HG02852 (cell line): ENCODE measurements at regions not wholly inside any gene's neighbourhood (a gene's known extent, or its start where the extent isn't known, plus 50 kb on each side); places are given as distances from the start of the nearest gene placed in this dataset.
"Not testable (repeated sequence)": the region's sequence is repeated elsewhere in the genome, so short reads cannot be mapped to it uniquely, and the experiment has no call there.

Experiments used
- ATAC-seq: cut with Tn5 transposase; IDR thresholded peaks from one replicate; pipeline ENCODE4 v1.9.1; 2021; ENCODE audit warnings: mild to moderate bottlenecking, moderate library complexity; ENCODE audit not compliant: unreplicated experiment

DNA sequence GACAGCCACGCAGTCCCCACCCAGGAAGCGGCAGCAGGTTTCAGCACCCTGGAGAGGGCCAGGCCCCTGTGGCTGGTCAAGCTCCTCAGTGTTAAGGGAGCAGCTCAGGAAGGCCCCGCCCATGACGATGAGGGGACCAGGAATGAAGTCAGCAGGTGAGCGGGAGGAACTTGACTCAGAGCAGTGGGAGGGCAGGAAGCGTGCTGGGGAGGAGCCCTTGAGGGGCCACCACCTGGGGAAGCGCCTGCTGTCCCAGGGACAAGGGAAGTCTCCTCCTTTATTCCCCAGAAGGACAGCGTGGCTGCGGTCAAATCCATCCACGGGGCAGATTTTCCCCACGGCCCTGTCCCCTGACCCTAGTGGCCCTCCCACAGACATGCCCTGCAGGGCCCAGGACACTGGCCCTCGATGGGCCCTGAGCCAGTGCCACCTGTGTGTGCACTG is 357.6 kb downstream of the ADGRD1 start:
- ATAC-seq, result not testable (repeated sequence)

DNA sequence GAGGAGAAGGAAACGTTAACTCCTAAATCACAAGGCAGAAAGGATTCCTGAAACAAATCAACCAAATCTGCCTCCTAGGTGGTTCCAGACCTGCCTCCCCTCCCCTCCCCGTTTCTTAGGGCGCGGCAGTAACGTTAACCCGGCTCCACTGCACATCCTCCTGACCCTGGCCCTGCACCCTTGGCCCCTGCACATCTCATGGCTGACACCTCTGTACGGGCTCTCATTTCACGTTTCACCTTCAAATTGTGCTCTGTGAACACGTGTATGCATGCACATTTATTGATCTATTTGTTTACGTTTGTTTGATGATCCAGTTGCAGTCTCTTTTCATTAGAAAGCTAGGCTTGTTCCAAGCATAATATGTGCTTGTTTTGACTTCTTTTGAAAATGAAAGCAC is 358.1 kb downstream of the ADGRD1 start:
- no peak for ATAC-seq

DNA sequence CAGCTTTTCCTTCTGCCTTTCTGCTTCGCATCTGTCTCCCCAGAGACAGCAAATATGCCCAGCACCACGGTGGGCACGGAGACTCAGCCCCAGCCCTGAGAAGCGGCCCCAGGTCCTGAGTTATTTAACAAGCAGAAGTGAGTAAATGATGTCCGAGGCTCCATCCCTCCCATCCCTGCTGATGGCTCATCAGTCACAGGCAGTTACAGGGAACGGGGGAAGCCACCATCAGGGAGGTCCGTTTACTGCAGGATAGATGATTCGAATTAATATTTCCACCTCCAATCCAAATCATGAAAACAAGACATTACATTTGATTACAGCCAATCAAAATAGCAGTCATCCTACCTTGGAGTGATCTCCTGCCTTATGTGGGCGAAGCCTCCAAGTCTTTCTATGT is 358.7 kb downstream of the ADGRD1 start:
- not testable (repeated sequence) for ATAC-seq

DNA sequence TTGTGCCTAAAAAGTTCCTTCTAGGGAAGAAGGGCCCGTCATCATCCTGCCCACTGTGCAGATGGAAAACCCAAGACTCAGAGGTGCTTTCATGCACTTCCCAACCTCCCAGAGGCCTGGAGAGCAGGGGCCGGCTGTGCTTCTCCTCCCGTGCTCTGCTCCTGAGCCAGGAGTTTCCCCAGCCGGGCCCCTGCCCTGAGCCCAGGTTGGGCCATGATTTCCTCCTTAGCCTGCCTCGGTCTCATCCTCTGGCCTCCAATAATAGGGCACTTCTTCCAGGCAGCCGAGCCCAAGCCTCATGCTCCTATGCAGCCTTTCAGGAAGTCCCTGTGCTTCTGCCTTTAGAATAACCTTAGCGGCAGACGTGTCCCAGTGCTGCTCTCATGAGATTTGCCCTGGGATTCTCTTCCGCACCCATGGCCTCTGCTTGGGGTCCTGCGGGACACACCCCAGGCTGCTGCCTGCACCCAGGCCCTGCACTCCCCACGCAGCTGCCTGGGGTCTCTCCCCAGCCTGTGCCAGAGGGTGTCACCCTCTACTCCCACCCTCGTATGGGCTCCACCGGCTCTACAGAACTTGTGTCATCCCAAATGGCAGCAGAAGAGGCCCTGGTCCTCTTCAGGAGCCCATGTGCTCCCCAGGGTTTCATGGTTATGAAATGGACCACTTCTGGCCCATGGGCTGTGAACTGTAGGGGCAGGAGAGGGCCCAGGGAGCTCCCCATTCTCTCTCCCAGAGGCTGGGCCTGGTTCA is 359.3 kb downstream of the ADGRD1 start:
- no peak for ATAC-seq

DNA sequence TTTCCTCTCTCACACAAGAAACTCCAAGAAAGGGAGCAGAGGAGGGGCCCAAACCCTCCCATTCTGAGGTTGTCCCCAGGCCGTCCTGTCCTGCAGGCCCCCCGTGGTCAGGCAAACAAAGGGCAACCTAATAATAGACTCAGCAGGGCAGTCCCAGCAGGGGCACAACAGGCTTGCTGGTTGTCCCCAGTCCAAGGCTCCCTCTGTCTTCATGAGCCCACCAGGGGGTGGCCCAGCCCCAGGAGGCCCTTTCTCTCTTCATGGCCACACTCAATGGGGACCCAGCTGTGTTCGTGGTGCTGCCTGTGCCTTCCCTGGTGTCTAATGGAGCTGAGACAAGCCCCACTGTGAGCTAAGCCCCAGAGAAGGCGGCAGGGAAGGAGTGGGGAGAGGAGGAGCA is 359.9 kb downstream of the ADGRD1 start:
- no peak for ATAC-seq

DNA sequence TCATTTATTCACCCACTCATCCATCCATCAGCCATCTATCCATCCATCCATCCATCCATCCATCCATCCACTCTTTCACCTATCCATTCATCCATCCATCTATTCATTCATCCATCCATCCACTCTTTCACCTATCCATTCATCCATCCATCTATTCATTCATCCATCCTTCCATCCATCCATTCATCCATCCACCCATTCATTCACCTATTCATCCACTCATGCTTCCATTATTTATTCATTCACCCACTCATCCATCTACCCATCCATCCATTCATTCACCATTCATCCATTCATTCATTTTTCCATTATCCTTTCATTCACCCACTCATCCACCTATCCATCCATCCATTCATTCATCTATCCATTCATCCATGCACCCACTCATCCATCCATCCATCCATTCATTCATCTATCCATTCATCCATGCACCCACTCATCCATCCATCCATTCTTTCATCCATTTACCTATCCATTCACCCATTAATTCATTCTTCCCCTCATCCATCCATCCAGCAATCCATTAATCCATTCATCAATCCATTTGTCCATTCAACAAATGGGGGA is 360.9 kb downstream of the ADGRD1 start:
- ATAC-seq, result no peak

DNA sequence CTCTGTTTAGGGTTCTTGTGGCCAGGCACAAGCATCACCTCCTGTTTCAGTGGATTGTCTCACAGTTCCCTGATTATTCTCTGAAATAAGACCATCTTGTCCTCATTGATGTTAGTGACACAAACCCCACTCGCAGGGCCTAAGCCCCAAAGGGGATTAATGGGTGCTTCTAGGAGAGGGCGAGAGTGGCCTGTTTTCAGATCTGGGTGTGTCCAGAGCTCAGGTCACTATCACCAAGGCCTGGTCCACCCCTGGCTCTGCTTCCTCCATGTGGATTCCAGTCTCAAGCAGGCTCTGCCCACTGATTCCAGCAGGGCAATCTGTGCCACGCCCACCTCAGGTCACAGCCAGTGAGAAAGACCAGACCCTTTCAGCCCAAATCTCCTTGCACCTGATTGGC is 361.9 kb downstream of the ADGRD1 start:
- ATAC-seq, result no peak

DNA sequence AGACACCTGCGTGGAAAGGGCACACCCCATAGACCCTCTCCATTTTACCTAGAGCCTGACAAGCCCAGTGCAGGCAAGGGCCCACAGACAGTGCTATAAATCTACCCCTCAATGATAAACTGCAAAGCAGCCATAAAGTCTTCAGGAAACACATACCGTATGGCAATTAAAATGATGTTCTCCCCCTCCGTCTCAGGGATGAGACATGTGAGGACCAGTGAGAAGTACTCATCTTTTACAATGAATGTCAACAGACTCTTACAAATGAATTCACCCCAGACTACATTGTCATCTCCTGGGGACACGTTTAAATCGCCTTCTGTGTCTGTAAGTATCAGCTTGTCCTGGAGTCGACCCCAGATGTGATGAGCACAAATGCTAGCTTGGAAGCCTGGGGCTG is 362.7 kb downstream of the ADGRD1 start:
- ATAC-seq, result no peak

DNA sequence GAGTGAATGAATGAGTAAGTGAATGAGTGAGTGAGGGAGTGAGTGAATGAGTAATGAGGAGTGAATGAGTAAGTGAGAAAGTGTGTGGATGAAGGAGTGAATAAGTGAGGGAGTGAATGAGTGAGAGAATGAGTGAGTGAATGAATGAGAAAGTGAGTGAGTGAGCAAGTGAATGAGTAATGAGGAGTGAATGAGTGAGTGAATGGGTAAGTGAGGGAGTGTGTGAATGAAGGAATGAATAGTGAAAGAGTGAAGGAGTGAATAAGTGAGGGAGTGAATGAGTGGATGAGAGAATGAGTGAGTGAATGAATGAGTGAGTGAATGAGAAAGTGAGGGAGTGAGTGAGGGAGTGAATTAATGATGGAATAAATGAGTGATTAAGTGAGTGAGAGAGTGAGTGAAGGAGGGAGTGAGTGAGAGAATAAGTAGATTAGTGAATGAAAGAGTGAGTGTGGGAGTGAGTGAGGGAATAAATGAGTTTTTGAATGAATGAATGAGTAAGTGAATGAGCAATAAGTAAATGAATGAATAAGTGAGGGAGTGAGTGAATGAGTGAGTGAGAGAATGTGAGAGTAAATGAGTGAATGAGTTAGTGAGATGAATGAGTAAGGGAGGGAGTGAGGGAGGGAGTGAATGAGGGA is 364.5 kb downstream of the ADGRD1 start:
- no peak for ATAC-seq

DNA sequence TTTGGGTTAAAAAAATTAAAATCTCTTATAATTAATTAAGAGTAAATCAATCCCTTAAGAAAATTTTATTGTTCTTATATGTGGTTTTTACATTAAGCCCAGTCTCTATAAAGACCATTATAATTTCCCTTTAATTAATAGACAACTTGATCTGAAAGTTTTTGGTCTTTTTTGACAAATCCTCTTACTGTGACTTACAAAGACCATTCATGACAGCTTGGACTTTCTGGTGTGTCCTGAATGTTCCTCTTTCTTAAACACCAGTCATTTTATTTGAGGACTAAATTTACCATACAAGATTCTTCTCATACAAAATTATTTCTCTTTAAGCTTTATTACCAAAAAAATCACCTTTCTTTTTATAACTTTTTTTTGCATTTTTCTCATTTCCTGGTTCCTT is 368.3 kb downstream of the ADGRD1 start:
- ATAC-seq, result no peak

DNA sequence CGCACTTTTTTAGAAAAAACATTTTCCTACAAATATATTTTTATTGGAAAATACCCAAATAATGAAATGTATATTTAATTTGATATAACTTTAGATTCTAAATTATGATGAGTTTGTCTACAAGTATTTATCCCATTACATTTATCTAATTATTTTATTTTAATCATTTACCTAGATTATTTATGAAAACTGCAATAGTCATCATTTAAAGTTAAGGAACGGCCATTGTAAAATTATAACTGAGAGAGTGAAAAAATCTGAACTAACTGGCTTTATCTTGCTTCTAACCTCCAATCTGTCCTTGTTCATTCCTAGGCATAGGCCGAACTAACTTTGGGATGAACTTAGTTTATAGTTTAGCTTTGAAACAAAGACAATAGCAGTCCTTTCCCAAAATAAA is 368.8 kb downstream of the ADGRD1 start:
- ATAC-seq, result not testable (repeated sequence)

DNA sequence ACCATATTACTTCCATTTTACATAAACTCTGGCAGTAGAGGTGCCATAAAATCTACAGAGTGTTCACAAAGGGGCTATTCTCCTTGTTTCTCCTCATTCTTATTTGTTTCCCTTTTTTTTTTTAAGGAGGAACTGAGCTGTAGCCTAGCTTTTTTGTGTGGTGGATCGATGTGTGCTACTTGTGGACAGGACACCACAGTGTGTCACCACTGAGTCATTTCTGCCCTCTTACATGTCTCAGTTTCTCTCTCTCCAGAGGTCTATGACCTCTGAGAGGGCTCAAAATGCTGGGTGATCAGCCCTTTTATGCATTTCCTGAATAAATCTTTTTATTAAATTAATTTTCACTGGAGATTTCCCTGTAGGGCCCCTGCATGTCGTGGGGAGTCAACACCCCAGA is 370.2 kb downstream of the ADGRD1 start:
- ATAC-seq, result no peak

DNA sequence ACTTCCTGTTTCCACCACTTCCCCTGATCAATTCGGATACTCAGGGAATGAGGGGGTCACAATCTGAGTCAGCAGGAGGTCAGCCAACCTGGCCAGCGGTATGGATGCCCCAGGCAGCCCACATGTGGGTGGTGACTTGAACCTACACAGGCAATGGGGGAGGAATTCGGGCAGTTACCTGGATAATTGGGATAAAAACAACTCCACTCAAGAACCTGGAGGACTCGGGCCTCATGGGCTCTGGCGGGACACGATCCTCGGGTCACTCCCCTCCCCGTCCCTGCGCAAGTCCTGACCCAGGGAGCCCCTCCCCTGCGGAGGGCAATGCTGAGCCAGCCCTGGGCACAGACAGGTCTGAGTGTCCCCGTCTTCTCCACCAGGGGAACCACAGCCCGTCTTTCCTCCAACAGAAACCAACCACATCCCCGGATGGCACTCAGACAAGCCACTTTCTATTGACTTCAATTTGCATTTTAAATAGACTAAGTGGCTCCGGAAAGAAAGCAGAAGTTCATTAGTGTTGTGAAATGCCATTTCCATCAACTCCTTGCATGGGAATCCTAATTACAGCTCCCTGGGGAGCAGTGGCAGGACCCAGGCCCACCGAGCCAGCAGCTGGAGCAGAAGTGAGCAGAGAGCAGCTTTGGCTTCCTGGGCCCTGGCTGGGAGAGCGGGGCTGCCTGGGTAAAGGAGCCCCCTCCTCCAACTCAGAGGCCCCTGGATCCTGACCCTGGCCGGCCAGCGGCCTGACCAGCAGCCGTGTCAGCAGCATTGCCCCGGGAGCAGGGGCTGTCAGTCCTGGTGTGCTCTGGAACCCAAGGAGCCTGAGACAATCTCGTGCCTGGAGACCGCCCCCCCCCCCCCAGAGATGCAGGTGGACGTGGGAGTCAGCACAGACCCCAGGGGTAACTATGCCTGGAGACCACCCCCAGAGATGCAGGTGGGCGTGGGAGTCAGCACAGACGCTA is 374.1 kb downstream of the ADGRD1 start:
- ATAC-seq, result no peak

DNA sequence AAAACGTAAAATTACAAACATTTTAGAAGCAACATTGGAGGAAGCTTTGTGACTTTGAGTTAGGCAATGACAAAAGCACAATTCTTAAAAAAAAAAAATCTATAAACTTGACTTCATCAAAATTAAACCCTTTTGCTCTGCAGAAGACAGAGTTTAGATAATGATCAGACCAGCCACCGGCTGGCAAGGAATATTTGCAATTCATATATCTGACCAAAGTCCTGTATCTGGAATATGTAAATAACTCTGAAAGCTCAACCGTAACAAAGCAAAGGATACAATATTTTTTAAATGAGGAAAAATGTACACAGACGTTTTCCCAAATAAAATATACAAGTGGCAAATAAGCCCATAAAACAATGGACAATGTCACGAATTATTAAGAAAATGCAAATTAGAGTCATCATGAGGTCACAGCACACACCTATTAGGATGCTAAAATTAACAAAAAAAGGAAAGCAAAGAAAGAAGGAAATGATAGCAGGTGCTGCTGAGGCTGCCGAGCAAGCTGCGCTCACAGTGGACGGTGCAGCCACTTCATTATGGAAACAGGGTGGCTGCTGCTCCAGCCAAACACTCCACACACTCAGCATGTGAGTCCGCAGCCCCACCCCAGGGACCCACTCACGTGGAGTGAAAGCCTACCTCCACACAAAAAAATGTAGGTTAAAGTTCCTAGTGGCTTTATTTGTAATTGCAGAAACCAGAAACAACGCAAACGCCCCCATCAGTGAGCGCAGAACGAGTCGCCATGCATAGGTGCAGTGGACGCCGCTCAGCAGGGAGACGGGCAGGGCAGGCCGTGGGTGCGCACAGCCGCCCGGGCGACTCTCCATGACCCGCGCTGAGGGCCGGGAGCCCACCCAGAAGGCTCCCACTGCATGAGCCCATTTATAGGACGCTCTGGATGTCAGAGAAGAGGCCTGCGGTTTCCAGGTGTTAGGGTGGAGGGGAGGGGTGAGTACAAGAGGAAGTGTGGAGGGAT is 375.4 kb downstream of the ADGRD1 start:
- ATAC-seq, result not testable (repeated sequence)

DNA sequence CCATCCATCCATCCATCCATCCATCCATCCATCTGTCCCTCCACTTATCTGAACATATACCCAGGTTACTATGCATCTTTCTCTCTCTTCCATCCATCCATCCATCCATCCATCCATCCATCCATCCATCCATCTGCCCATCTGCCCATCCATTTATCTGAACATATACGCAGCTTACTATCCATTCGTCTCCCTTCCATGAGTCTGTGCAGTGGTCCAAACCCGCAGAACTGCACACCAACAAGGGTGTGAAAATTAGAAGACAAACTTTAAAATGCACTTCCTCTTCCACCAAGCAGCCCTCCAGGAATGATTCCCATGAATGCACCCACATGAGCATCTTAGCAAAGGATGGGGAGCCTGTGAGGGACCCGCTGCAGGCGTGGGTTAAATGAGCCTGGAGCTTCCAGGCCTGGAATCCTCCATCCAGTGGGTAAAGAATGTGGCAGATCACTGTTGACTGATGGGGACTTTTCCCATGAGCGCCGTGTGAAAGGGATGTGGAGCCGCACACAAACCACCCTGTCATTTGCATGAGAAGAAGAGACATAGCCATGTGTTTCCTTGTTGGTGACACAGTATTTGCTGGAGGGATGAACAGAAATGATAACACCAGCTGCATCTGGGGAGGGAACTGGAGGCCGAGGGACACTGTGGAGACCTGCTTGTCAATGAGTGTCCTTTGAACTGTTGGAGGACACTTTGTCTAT is 376.6 kb downstream of the ADGRD1 start:
- ATAC-seq, result no peak

DNA sequence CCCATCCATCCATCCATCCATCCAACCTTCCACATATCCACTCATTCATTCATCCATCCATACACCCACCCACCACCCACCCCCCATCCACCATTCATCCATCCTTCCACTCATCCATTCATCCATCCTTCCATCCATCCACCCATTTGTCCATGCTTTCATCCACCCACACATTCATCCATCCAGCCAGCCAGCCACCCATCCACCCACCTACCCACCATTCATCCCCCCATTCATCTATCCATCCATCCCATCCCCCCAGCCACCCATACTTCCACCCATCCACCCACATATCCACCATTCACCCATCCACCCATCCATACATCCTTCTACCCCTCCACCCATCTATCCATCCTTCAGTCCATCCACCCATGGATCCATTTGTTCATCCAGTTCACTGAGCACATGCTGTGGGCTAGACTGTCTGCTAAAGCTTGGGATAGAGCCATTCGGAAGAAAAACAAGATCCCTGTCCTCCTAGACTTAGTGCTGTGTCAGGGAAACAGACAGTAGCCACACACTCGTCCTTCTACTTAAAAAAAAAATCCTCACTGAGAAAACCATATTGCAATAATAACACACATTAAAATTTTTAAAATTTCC is 377.5 kb downstream of the ADGRD1 start:
- ATAC-seq, result no peak

DNA sequence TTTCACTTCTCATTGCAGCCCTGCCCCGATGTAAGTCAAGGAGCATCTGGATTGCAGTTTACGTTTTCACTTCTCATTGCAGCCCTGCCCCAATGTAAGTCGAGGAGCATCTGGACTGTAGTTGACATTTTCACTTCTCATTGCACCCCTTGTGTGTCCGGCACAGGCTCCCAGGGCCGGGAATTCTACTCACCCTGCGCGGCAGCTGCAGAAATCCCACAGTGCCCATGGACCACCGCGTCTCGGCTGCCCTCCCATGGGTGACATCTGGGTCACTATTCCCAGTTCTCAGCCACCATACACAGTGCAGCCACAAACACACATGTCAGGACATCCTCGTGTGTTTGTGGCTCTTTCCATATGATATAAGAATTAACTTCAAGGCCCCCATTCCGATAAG is 378.5 kb downstream of the ADGRD1 start:
- no peak for ATAC-seq

DNA sequence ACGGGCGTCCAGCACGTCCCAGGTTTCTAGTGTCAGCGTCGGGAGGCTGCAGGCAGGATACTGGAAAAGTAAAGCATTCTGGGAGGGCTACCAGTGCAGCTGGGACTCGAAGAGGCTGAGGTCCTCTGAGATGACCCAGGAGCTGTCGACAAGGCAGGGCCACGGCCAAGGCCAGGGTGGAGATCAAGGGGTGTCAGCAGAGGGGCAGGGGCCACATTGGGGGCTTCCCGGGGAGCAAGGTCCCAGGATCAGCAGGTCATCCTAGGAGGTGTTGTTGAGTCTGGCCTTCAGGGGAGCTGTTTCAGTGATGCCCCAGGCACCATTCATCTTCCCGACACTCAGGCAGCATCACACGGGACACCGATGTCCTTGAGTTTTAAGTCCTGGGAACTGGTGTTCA is 377.8 kb upstream of the SFSWAP start:
- no peak for ATAC-seq
